ENCODE measurements at regions not wholly inside any gene's neighbourhood (a gene's known extent, or its start where the extent isn't known, plus 50 kb on each side); places are given as distances from the start of the nearest gene placed in this dataset.

DNA sequence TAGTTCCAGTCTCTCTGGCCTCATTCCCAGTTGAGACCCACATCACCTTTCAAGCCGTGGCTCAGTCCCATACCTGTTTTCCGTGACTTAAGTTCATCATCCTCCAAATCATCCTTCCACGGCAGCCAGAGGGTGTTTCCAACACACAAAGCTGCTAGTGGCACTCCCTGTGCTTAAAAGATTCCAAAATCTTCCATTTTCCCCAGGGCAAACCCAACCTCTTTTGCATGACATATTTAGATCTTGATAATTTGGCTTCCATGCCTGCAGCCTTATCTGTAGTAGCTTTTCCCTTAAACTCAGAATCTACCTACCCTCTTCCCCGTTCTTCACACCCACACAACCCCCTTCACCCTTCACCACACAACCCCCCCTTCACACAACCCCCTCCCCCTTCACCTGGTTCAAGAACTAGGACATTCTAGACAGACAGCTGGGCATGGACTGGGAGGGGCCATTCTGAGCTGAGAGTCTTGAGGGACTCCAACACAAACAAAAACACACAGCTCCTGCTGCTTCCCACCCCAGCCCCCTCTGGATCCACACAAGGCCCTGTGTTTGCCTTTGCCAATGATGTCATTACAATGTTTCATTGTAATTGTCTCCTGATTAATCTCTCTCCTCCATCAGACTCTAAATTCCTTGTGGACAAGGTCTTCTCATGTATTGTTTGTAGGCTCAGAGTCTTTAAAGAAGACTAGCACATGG lies 268.2 kb downstream of the SH3GL2 start:
- intact Hi-C loops (cut with DNase I): no loop called here
- no peak for DNase-seq (ENCODE audit: low spot score)

DNA sequence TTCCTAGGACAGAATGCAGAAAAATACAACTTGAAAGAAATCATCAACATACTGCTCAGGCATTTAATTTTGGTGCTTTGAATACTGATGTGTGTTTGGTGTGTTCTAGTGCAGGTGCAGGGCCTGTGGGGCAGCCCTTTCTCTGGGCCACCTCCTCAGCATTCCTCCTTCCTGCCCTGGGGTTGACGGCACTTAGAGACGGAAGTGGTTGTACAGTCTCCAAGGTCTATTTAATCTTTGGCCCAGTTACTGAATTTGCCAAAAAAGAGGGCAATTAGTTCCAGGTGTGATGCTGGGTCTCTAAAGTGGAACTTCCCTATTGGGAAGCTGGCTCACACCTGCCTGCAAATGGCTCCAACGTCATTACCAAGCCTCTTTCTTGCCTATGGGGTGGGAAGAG lies 269.0 kb downstream of the SH3GL2 start:
- DNase-seq (ENCODE audit: low spot score): no peak
- intact Hi-C loops (cut with DNase I): no loop called here

DNA sequence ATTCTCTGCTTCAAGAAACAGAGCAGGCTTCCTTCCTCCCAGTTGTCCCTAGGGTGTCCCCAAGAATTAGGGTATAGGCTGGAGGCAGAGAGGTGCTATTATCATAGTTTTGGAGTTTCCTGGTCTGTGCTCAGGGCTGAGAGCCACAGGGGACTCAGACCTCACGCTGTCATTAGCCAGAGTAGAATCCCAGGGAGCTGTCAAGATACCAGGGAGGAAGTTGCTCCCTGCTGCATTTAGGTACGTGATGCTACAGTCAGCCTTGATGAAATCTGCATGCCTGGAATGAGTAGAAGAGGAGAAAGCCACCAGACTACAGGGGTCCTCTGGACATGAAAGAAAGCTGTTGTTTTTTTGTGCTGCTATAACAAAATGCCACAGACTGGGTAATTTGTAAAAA lies 273.2 kb downstream of the SH3GL2 start:
- no peak for DNase-seq (ENCODE audit: low spot score)
- intact Hi-C loops (cut with DNase I): no loop called here

DNA sequence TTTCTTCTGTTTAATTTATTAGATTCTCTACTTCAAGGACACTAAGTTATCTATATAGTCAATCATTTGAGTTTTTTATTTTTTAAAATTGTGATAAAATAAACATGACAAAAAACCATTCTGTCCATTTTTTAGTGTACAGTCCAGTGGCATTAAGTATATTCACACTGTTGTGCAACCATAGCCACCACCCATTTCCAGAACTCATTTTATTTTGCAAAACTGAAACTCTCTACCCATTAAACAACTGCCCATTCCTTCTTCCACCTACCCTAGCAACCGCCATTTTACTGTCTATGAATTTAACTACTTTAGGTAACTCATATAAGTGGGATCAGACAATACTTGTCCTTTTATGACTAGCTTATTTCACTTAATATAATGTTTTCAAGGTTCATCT lies 275.6 kb downstream of the SH3GL2 start:
- intact Hi-C loops (cut with DNase I): no loop called here
- no peak for DNase-seq (ENCODE audit: low spot score)

DNA sequence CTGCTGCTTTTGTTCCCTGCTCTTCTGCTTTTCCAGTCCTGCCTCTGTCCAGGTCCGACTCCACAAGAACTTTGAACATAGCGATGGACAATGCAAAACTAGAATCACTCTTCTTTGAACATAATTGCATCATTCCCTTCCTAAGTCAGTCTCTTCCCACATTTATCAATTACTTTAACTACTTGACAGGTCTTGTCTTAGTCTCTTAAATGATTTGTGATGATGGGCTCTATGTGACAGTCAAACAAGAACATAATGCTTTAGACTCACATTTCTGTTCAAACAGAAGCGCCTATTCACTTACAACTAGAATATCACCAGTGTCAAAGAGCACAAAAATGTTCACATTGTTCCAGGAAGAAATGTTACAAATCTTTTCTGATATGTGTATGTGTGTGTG lies 278.1 kb downstream of the SH3GL2 start:
- intact Hi-C loops (cut with DNase I): no loop called here
- no peak for DNase-seq (ENCODE audit: low spot score)

DNA sequence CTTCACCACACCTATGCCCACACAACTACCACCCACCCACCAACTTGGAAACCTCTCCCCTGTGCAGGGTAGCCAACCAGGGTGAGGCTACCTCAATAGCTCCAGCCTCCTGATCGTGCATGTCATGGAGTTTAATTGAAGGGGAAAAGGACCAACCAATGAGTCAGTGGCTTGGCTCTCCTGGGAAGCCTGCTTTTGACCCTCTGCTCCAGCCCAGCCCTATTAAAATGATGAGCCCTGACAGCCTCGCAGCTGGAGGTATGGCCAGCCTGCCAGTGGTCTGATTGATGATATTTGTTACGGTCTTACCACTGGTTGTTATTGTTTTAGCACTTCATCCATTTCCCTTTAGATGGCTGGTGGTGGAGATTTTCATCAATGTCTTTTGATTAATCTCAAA lies 280.4 kb downstream of the SH3GL2 start:
- no peak for DNase-seq (ENCODE audit: low spot score)
- intact Hi-C loops (cut with DNase I): no loop called here

DNA sequence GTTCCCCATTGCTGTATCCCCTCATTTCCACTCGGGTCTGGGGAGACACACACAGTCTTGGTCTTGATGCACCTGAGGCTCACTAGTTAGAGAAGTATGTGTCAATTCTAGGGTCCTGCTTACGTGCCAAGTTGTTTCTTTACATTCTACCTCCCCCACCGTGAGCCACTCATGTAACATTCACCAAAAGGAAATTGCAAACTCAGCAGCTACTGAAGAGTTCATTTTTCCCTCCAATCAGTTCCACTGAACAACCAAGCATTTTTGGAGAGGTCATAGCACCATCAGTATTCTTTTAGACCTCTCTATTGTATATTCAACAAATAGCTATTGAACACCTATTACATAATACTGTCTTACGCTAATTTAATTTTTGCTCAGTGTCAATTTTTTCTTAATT lies 281.1 kb downstream of the SH3GL2 start:
- intact Hi-C loops (cut with DNase I): no loop called here
- no peak for DNase-seq (ENCODE audit: low spot score)

DNA sequence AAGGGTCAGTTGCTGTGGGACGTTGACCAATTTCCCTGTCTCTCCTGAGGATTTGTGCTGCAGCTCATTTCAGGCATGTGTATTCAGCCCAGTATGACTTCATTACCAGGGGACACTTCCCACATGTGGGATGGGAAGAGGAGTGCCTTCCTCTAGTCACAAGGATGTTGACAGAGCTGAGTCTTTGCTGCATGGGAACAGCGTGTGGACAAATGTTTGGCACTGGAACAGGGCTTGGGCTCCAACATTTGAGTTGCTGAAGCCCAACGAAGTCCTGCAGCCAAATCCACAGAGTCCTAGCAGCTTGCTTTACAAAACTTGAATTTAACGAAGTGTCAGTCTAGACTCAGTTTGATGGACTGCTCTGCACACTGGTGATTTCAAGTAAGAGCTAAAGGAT lies 283.2 kb downstream of the SH3GL2 start:
- intact Hi-C loops (cut with DNase I): no loop called here

DNA sequence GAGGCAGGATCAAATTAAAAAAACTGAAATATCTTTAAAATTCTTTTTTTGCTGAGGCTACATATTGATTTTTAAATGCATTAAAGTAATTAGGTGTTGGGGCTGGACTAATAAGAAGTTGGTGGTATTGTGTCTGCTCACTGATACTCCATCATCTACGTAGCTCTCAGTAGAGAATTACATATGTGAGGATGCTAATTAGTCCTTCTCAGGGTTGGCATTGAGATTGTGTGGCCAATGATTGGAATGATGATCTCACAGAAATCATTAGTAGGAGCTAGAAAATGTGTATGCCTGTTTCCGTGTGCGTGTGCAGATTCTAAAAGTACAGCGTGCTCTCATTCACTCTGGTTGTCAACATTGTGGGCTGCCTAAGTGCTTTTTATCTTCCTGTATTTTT lies 283.8 kb downstream of the SH3GL2 start:
- DNase-seq (ENCODE audit: low spot score): no peak
- intact Hi-C loops (cut with DNase I): no loop called here

More for the DNA sequence above, 283.2 kb downstream of the SH3GL2 start:
- no peak for DNase-seq (ENCODE audit: low spot score)

DNA sequence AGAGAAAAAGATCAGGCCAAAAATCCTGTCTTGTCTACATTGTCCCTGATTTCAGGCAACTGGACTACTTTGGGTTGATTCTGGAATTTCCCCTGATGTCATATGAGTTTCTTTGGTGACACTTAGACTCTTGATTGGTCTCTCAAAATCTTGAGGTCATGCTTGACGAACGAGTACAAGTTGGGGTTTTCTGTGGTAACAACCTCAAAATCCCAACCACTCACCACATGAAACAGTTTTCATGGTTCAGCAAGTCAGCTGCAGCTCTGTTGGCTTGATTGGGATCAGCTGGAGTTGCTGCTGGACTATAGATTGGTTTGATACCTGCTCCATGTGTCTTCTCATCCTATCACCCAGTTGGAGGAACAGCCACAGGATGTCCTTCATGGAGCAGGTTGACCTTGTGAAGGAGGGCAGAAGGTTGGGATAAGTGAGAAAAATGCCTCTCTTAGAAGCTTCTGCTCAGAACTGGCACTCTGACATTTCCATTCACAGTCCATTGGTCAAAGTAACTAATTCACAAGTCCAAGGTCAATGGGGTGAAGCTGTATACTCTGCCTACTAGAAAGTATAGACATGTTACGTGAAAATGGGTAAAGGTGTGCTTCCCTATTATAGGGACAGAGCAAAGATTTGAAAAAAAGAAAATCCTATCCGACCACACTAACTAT lies 284.5 kb downstream of the SH3GL2 start:
- intact Hi-C loops (cut with DNase I): no loop called here
- no peak for DNase-seq (ENCODE audit: low spot score)

DNA sequence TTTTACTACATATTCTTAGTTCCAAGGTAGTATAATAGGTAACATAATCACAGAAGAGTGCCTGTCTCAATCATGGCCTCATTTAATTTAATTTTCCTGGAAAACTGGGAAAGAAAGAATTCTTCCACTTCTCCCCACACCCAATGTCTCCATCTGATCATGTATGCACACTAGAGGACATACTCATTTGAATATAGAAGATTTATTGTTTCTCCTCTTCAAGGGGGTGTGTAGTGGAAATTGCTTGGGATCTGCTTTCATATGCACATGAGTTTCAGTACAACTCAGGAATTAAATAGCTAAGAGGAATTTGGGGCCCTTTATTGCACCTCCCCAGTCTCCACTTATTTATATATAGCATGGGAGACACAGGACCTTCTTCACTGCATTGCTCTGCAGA lies 285.1 kb downstream of the SH3GL2 start:
- intact Hi-C loops (cut with DNase I): no loop called here

DNA sequence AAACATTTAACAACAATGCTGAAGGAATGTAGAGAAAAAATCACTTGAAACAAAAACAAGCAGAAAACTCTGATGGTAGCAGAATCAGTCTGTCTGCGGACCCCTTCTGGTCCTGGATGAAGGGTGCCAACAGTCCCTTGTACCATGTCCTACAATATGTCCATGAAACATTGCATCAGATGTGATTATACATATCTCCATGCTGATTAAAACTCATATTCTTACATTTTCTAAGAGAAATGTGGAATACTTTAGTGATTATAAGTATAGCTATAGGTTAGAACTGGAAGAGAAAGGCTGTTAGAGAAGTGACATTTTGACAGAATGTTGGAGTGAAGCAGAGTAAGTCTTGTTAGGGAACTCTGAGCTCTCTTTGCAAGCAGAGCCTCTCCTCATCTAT lies 286.1 kb downstream of the SH3GL2 start:
- intact Hi-C loops (cut with DNase I): no loop called here
- DNase-seq (ENCODE audit: low spot score): no peak

More for the DNA sequence above, 285.1 kb downstream of the SH3GL2 start:
- DNase-seq (ENCODE audit: low spot score): no peak

DNA sequence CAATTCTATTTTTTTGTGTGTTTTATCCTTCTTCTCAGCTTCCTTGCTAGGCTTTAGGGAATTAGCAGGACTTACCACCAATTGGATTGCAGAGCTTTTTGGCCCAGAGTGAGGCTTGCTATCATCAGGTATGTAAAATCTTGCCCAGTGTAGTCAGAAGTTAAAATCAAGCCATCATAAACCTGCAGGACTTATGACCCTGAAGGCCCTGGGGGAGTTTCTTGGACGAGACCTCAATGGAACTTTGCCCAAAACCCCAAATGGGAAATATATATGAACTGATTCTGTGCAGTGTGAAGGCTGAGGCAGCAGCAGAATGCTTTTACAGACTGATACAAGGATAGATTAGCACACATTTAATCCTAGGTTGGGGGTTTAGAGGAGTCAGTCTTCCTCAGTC lies 287.0 kb downstream of the SH3GL2 start:
- no peak for DNase-seq (ENCODE audit: low spot score)
- intact Hi-C loops (cut with DNase I): no loop called here

DNA sequence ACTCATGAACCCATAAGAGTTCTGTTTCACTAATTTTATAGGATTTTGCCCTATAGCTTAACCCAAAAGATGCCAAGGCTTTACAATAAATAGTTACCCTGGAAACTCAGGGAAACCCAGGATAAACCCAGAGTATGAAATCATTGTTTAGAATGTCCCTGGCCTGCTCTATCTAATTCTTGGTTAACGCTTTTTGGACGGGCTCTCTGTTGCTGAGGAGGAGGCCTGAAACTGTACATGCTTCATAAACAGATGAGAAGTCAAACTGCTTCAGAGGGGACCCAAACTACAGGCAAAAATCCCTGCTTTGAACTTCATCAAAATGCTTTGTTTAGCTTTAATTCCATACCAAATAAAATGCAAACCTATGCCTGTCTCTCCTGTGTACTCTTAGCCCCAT lies 291.9 kb downstream of the SH3GL2 start:
- intact Hi-C loops (cut with DNase I): no loop called here
- no peak for DNase-seq (ENCODE audit: low spot score)

DNA sequence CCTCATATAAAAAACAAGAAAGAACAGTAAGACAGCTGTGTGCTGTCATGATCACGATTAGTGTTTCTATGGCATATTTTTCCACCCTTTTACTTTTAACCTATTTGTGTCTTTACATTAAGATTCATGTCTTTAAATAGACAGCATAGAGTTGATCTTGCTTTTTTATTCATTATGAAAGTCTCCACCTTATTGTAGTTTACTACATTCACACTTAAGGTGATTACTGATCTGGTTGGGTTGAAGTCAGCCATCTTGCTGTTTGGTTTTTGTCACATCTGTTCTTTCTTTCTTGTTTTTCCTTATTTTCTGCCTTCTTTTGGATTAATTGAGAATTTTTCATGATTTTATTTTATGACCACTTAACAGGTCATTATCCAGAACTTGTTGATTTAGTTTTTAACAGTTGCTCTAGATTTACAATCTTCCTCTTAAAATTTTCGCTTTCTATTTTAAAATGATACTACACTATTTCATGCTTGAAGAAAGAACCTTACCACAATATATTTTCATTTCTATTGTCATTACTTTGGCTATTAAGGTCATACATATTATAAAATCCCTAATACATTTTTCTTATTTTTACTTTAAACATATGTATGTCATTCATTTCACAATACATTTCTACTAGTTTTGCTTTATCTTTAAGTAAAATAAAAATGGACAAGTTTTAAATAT lies 292.5 kb downstream of the SH3GL2 start:
- no peak for DNase-seq (ENCODE audit: low spot score)

DNA sequence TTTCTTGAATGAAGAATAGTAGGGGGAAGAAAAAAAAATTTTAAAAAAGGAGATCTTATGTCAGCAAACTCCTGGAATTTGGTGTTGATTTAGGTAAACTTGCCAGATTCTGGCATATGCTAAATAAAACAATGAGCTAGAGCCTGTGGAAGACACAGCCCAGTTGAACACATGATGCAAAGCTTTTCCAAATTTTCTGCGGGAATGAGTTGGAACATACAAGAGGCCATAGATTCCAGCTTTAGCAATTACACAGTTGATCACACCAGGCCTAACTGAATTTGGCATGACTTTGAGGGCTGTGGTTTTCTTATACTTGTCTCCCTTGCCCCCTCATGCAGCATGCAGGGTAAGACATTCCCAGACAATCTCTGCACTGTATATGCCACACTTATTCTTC lies 297.0 kb downstream of the SH3GL2 start:
- intact Hi-C loops (cut with DNase I): no loop called here
- DNase-seq (ENCODE audit: low spot score): no peak

More for the DNA sequence above, 292.5 kb downstream of the SH3GL2 start:
- intact Hi-C loops (cut with DNase I): no loop called here

DNA sequence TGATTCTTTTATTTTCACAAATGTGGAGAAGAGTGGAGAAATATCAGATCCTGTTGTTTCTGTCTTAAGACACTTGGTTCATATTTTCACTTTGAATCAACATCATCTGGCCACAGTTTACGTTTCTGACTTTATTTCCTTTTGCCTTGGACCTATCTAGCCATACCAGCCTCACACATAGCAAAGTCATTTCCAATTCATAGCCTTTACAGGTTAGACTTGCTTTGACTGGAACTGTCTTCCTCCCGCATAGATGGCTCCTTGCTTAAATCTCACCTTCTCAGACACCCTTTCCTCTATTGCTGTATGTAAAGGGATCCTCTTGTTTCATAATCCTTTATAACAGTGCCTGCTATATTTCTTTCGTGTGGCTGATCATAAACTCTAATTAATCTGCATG lies 297.8 kb downstream of the SH3GL2 start:
- intact Hi-C loops (cut with DNase I): no loop called here
- no peak for DNase-seq (ENCODE audit: low spot score)

DNA sequence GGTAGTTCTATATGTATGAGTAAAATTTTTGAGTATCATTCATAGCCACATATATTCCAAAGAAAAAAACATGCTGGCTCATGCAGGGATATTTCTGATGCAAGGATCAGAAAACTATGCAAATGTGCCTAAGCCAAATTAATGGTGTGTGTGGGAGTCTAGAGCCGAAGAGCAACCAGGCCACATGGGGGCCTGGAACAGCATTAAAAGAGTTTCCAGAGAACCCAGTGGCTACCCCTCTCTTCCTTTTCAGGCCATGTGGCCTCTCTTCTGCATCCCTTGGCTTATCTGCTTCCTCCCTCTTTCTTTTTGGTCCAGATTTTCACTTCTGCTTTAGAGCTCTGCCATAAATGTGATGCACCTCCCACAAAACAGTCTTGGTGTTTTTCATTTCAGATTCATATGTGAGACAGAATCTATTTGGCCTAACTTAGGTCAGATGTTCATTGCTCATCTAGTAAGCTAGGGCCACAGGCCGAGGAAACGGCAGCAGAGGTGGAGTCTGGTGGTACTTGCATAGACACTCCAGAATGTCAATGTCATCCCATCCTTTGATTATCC lies 300.0 kb downstream of the SH3GL2 start:
- intact Hi-C loops (cut with DNase I): no loop called here

DNA sequence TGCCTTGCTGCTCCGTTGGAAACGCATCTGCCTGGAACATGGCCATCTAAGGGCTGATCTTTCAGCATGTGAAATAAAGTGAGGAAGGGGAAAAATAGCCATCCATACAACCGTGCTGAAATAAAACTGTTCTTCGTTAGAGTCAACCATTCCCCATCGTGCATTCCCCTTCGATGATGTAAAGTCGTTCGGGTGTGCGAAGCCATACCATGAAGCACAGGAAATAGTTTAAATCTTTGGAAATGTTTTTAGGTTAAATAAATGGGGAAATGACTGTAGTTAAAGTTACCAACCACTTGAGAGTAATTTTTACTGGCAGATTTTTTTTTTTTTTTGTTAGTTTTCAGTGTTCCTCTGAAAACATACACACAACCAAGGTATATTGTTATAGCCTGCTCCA lies 302.5 kb downstream of the SH3GL2 start:
- DNase-seq (ENCODE audit: low spot score): no peak
- intact Hi-C loops (cut with DNase I): no loop called here

More for the DNA sequence above, 300.0 kb downstream of the SH3GL2 start:
- DNase-seq (ENCODE audit: low spot score): no peak

DNA sequence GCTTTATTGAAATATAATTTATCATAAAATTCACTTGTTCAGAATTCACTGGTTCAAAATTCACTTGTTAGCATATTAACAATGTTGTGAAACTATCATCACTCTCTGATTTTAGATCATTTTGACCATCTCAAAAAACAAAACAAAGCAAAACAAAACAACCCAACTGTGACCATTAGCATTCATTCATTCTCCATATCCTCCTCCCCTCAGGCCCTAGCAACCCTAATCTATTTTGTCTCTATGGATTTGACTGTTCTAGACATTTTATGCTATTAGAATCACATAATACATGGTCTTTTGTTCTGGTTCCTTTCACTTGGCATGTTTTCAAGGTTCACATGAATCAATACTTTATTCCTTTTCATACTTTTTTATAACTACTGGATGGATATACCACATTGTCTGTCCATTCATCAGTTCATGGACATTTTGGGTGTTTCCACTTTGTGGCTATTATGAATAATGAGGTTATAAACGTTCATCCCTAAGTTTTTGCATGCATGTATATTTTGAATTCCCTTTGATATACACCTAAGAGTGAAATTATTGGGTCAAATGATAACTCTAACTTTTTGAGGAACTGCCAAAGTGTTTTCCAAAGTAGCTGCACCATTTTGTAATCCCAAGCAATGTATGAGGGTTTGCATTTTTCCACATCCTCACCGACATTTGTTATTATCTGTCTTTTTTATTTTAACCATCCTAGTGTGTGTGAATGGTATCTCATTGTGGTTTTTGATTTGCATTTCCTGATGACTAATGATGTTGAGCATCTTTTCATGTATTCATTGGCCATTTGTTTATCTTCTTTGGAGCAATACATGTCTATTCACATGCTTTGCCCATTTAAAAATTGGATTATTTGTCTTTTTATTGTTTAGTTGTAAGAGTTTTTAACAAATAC lies 304.1 kb downstream of the SH3GL2 start:
- intact Hi-C loops (cut with DNase I): no loop called here
- DNase-seq (ENCODE audit: low spot score): no peak

Measured in cardiac septum (tissue), 1 donor.